Thoracic aorta (tissue), 2 donors: ENCODE measurements at regions not wholly inside any gene's neighbourhood (a gene's known extent, or its start where the extent isn't known, plus 50 kb on each side); places are given as distances from the start of the nearest gene placed in this dataset.

Experiments
- ATAC-seq: fragments of 150-250 bp; one replicate; pipeline ENCODE4 v1.8.0; 2017; ENCODE audit warnings: low read depth; ENCODE audit not compliant: insufficient number of reproducible peaks, low FRiP score
- DNase-seq: peaks from one replicate; pipeline ENCODE4 v3.0.0-alpha.2; 2020; ENCODE audit warnings: low spot score
- H3K27ac ChIP-seq, 2 donors: fragments of 200-600 bp; sonication (generic); 1 replicate in 1 of 2; 2 replicates in 1 of 2; pipeline ENCODE4 v1.5.1; 2016; ENCODE audit warnings: mild to moderate bottlenecking in 2 of 2, moderate library complexity in 2 of 2
- H3K27me3 ChIP-seq: fragments of 200-600 bp; sonication (generic); replicated peaks from 2 replicates; pipeline ENCODE4 v1.6.0; 2016; ENCODE audit warnings: mild to moderate bottlenecking; ENCODE audit not compliant: insufficient read depth
- H3K36me3 ChIP-seq: fragments of 200-600 bp; sonication (generic); one replicate; pipeline ENCODE4 v1.5.1; 2016
- H3K4me1 ChIP-seq, 2 donors: fragments of 200-600 bp; sonication (generic); 1 replicate in 1 of 2; 2 replicates in 1 of 2; pipeline versions ENCODE4 v1.5.1 to v1.6.0; 2016; ENCODE audit warnings: low read depth in 2 of 2, mild to moderate bottlenecking in 1 of 2; ENCODE audit not compliant: control insufficient read depth in 1 of 2
- H3K4me3 ChIP-seq: fragments of 200-600 bp; sonication (generic); 2 replicates; pipeline ENCODE4 v1.5.1; 2016; ENCODE audit warnings: mild to moderate bottlenecking
- H3K9me3 ChIP-seq: fragments of 200-600 bp; sonication (generic); 2 replicates; pipeline ENCODE4 v1.5.1; 2016
- CTCF ChIP-seq: fragments of 200-600 bp; sonication (generic); IDR thresholded peaks from one replicate; pipeline ENCODE4 v1.5.1; 2019; ENCODE audit warnings: antibody characterized with exemption

DNA sequence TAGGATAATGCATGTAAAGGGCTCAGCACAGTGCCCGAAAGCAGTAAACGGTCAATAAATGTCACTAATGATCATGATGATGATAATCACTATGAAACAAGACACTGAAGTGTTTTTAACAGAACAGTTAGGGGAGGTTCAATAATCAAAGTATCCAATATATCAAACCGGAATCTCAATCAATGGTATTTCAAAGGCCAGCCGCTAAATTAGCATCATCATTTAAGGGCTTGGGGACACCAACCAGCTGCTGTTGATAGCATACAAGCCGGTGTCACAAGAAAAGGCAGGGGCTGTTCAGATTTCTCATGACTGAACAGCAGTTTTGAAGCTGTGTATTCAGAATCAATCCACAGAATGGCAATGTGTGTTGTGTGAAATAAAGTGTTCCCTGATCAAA lies 316.0 kb upstream of the NPVF start:
- no peak for DNase-seq
- TF ChIP-seq CTCF, result no peak
- no peak overlapping the region for H3K4me3 ChIP-seq
- ATAC-seq, result no peak
- H3K27ac ChIP-seq, result no peak overlapping the region
- H3K9me3 ChIP-seq, result no peaks in the 10 kb centered on the region
- H3K36me3 ChIP-seq, result no peaks in the 10 kb centered on the region
- H3K27me3 ChIP-seq, result no peaks in the 10 kb centered on the region
- peaks cover 0 to 17% of the 10 kb centered on the region in 2 donors for H3K4me1 ChIP-seq

- no peak for TF ChIP-seq CTCF
- H3K27ac ChIP-seq, result no peak overlapping the region
- H3K4me3 ChIP-seq, result no peak overlapping the region
- DNase-seq (no peak), ATAC-seq (no peak)
- no peaks in the 10 kb centered on the region for H3K9me3 ChIP-seq
- H3K36me3 ChIP-seq, result no peaks in the 10 kb centered on the region
- no peaks in the 10 kb centered on the region for H3K27me3 ChIP-seq
- peaks cover 0 to 12% of the 10 kb centered on the region in 2 donors for H3K4me1 ChIP-seq
These were observed 317.1 kb upstream of the NPVF start for GRCh38 chr7:25545124-25546008.

GRCh38 chr7:25546306-25546705 lies 318.0 kb upstream of the NPVF start:
- H3K36me3 ChIP-seq, result no peaks in the 10 kb centered on the region
- H3K9me3 ChIP-seq, result no peaks in the 10 kb centered on the region
- no peak for TF ChIP-seq CTCF
- H3K27me3 ChIP-seq, result no peaks in the 10 kb centered on the region
- no peak overlapping the region for H3K27ac ChIP-seq
- peaks cover 0 to 5% of the 10 kb centered on the region in 2 donors for H3K4me1 ChIP-seq
- H3K4me3 ChIP-seq, result no peak overlapping the region
- DNase-seq, result no peak
- ATAC-seq, result no peak

DNA sequence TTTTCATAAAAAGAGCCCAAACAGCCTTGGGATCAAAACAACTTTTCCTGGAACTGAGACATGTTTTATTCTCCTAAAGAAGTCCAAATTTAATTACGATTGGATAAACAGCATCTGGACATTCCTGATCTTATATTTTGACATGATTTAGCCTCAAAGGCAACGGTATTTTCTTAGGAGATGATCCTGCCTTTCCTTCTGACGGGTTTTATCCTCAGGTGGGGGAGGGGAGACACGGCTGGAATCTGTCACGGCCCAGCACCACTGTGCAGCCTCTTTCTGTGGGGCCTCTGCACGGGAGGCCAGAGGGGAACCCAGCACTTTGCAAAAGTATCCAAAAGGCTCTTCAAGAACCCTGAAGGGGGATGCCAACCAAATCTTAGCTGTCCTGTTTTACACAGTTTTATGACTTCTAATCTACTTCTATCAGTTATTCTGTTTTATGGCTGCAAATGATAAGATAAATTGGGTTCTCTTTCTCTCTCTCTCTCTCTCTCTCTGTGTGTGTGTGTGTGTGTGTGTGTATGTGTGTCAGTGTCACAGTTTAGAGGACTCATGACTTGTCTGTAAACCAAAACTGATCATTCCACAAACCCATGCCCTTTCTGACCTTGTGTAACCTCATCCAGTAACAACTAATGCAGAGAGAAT lies 321.1 kb upstream of the NPVF start:
- DNase-seq, result no peak
- no peaks in the 10 kb centered on the region for H3K27me3 ChIP-seq
- no peak overlapping the region for H3K27ac ChIP-seq
- no peaks in the 10 kb centered on the region for H3K9me3 ChIP-seq
- TF ChIP-seq CTCF, result no peak
- ATAC-seq, result no peak
- no peak overlapping the region for H3K4me3 ChIP-seq
- H3K4me1 ChIP-seq, result no peaks in the 10 kb centered on the region
- no peaks in the 10 kb centered on the region for H3K36me3 ChIP-seq

GRCh38 chr7:25550149-25550548 lies 321.9 kb upstream of the NPVF start:
- TF ChIP-seq CTCF, result no peak
- no peak overlapping the region for H3K27ac ChIP-seq
- no peak for ATAC-seq
- no peaks in the 10 kb centered on the region for H3K4me1 ChIP-seq
- no peak for DNase-seq
- no peaks in the 10 kb centered on the region for H3K9me3 ChIP-seq
- H3K27me3 ChIP-seq, result no peaks in the 10 kb centered on the region
- H3K4me3 ChIP-seq, result no peak overlapping the region
- no peaks in the 10 kb centered on the region for H3K36me3 ChIP-seq
